ENCODE measurements at regions not wholly inside any gene's neighbourhood (a gene's known extent, or its start where the extent isn't known, plus 50 kb on each side); places are given as distances from the start of the nearest gene placed in this dataset.

DNA sequence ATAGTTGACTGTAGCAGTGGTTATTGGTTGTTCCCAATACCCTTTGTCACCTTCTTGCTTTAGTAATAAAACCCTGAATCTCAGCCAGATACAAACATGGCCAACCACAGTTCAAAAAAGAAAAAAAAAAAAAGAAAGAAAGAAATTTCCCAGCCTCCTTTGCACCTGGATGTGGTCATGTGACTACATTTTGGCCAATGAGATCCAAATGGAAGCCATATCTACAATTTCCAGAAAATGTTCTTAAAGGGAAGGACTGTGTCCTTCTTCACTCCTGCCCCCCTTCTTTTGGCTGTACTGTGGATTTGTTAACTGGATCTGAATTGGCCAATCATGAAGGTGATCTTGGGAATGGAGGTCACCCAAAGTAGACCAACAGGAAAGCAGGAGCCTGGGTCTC is 141.9 kb downstream of the SOX9 start:
- DNase-seq: no peak

DNA sequence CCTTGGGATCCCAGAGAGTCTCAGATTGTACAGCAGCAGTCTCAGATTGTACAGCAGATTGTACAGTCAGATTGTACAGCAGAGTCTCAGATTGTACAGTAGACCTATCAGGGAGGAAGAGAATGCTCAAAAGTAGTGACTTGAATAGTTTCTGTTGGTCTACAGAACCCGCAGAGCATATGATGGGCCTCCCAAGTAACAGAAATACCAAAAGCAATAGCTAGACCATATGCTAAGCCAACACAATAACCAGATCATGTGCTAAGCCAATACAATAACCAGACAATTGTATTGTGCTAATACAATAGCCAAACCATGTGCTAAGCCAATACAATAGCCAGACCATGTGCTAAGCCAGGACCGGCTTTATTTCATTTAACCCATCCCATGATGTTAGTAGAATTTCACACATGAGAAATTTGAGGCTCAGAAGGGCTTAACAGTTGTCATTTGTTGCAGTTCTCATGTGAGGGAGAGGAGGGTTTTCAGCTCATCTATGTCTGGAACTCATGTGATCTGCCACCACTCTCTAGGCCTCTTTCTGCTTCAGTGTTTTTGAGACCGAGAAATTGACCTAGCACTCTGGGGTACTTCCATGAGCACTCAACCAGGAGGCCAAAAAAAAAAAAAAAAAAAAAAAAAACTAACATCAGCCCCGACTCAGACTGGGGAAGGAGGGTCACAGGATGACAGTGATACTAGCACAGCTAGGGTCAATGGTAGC is 144.0 kb downstream of the SOX9 start:
- DNase-seq: no peak

DNA sequence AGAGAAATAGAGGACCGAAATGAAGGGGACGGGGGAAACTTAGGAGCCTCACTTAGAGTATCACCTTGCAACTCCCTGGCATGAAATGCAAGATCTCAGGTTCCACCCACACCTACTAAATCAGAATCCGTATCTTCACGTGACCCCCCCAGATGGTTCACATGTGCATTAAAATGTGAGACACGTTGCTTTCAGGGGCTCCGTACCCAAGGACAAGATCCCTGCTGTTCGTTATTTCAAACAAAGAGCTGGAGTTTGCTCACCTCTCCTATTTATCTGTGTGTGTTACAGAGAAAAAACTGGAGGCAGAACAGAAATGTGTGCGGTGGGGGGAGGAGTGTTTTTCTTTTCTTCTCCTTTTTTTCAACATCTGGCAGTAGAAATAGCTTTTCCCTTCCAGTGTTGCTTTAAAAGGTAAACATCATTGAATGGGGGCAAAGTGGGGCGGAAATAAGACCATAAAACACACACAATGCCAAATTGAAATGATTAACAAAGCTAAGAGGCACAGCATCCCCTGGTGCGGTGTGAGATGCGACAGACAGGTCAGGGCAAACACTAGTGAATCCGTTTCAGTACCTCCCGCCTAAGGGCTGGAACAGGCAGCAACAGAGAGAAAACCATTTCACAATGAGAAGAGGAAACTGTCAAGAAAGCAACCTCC is 145.4 kb downstream of the SOX9 start:
- DNase-seq: no peak

DNA sequence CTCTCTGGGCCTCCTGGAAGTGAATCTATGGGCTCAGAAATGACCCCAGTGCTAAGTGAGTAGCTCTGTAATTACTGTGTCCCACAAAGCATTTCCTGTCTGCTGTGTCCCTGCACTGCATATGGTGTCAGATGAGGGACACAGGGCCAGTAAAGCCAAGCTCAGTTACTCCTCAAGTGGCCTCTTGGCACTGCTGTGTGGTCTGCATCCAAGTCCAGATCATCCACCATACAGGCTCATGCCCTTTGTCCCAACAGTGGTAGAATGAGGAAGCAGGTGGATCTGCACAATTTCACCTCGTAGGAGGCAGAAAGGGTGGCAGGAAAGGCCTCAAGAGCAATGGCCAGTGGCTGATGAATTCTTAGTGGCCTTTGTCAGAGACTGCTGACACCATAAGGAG is 146.8 kb downstream of the SOX9 start:
- no peak for DNase-seq

DNA sequence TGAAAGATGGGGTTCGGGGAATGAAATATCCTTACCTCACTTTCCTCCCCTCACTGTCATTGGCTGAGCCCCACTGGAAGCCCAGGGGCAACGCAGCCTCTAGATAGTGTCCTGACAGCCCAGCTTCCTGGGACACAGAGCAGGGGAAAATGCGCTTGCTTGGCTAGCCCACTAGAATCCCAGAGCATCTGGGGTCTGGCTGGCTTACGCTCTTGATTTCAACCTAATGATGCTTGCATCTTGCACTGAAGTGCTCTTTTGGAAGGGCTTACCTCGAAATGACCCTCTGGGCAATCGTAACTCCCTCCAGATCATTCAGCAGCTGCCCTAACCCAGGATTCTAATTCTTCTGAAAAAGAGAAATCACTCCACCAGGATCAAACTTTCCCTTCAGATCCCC is 147.6 kb downstream of the SOX9 start:
- DNase-seq: no peak

DNA sequence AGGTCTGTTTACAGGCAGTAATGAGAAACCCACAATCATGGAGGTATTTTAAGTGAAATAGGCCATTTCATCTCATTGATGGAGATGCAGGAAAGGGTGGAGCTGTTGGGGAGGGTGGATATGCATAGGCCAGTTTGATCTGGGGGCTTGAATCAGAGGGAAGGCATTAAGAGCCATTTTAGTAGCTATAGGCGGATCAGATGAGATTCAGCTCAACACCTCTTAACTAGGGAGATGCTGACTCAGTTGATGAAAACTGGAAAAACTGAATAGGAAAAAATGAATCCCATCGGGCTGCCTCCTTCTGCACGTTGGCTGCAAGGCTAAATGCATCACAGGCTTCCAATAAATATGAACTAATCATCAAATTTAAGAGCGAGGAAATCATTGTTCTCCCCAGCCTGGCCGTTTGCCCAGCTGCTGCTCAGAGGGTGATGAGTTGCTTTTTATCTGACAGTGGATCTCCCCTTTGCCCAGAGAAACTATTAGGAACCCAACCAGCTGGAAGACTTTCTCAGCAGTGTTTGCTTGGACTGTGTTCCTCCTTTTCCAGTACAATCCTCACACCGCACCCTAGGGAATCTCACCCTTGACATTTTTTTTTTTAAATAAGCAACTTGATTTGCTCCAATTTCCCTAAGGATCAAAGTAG is 149.6 kb downstream of the SOX9 start:
- peak; percentile 89 for DNase-seq

DNA sequence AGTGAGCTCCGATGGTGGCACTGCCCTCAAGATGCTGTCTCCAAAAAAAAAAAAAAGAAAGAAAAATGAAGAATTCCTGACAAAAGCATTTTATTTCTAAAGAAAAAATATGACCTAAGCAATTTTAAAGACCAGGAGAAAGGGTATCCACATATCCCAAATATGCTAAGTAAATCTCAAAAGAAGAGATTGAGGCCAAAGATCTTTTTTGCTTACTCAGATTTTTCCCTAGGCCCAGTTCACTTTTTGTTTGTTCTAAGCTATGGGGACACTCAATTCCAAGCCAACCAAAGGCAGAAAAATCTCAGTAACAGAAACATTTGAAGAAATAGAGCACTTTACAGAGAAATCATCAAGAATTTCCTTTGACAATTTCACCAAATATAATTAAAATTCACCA is 150.8 kb downstream of the SOX9 start:
- DNase-seq: no peak

DNA sequence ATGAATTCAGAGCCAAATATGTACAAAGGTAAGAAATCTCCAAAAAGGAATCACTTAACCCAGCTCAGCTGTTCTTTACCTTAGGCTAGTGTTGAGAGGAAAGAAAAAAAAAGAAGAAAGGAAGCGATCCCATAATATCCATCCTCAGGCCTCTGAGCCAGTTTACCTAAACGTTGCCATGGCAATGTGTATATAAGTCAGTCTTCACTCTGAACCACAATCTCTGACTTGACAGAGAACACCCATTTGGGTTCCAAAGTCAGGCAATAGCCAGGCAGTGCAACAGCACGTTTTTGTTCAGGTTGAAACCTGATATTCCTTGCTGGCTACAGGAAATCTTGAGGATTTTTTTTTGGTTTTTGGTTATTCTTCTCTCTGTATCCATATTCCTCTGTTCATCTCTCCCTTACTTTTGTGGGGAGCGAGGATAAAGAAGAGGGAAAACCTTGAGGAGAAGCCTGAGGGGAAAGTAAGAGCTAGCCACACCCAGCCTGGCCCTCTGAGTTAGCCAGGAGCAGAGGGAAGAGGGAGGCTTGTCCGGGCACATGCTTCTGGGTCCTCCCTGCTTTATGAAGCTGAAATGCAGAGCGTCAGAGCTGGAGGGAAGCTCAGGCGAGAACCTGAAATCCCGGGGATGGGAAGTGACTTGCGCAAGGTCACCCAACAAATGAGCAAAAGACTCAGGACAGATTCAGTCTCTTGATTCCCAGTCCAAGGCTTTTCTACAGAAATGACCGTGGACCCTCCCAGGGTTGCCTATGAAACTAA is 152.7 kb downstream of the SOX9 start:
- no peak for DNase-seq

DNA sequence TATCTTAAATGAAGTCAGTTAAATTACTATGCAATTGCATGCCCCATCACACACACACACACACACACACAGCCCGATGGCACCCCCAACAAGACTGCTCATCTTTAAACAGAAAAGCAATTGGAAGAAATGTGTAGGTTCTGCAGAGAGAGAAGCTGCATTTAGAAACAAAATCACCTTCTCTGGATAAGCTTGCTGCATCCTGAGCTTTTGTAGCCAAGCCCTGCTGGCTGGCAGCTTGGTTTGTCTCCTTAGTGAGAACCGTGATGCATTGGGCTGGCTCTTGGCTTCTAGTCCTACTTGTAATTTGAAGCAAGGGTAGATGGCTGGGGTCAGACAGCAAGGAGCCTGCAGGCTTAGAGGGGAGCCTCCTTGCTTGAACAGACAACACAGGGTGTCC is 153.8 kb downstream of the SOX9 start:
- peak; percentile 53 for DNase-seq

DNA sequence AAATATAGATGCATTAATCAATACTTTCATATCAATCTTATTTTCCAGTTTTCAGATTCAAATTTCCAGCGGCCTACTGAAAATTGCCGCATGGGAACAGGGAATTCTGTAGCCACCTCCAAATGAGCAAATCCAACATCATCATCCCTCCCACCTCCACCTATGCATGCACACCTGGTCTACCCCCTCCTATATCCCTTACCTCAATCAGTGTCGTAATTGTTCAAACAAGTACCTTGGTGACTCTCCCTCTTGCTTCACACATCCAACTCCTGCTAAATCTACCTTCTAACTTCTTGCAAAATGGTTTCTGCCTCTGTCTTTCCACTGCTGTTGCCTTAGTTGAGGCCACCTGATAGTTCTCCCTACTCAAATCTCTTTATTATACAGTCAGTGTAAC is 160.1 kb downstream of the SOX9 start:
- no peak for DNase-seq

DNA sequence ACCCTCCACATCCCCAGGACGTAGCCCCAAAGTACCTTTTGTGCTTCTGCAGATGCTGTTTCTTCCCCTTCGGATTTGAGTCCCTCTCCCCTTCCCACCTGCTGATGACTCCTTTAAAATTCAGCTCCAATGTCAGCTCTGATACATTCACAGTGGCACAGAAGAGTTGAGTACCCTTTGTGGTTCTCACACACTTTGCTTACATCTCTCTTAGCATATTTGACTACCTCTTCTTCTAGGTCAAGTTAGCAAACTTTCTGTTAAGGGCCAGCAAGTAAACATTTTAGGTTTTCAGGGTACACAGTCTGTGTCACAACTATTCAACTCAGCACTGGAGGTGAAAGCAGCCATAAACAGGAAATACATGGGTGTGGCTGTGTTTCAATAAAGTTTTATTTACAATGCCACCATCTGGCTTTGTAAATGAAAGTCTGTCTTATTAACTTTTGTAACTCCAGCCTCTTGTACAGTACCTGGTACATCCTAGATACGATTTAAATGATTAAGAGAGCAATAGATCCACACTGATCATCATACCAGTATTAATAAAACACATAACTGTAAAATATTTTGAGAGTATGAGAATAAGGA is 161.7 kb downstream of the SOX9 start:
- no peak for DNase-seq

DNA sequence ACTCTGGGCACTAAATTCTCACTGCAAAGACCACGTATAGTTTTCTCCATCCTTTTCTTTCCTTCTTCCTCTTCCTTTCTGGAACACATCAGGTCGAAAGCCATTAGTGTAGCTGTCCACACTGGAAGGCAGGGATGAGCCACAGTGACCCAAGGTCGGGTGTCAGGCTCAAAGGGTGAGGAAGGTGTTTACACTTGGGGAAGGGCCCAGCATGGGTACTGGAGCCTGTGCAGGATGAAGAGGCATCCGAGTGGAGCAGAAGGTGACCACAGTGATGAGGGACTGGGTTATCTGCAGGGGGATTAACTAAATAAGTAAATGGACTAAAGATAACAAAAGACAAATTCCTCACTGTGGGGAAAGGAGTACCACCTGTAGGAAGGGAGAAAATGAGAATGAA is 164.0 kb downstream of the SOX9 start:
- no peak for DNase-seq

DNA sequence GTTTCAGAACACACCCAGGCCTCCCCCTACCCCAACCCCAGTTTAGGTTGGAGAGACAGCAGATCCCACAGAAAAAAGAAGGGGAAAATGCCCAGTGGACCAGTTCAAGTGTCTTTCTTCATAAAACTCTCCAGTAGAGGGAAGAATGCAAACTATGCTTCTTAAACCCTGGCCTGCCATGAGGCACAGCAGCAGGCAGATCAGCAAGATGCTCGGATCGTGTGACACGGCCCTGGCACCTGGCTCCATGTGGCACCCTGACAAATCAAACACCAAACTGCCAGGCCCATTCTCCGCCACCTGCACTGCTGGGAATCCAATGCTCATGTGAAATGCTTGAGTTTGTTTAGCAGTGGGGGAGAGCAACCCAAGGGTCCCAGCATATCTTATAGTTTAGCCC is 166.8 kb downstream of the SOX9 start:
- DNase-seq: peak; percentile 58

DNA sequence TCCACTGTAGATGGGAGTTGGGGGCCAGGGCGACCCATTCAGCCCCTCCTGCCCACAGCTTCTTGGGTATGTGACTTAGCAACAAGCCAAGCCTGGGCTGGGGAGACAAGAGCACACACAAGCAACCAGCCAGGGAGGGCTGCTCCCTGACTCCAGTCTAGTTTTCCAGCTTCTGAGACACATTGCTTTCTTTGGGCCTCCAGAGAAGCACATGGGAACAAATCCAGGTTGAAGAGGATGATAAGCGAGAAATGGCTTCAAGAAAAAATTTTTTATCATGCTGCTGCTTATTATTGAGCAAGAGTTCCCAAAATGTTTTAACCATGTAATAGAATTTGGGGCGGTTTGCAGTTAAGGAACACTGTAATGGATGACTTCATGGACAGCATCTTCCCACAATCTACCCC is 173.7 kb downstream of the SOX9 start:
- DNase-seq: no peak

DNA sequence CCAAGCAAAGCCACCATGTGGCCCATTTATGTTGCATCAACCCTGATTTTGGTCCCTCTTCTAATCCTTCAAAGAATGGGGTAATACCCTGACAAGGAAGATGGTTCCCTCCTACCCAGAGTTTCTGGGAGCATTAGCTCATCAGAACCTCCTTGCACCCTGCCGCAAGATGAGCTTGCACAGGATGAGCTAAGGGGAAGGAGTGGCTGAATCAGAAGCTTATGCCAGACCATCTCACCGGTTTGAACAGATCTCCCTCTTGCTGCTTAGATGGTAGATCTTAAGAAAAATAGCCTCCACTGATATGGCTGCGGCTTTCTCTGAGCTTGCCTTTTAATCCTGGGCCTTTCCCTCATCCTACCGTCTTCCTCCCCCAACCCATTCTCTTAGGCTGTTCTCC is 175.1 kb downstream of the SOX9 start:
- no peak for DNase-seq

DNA sequence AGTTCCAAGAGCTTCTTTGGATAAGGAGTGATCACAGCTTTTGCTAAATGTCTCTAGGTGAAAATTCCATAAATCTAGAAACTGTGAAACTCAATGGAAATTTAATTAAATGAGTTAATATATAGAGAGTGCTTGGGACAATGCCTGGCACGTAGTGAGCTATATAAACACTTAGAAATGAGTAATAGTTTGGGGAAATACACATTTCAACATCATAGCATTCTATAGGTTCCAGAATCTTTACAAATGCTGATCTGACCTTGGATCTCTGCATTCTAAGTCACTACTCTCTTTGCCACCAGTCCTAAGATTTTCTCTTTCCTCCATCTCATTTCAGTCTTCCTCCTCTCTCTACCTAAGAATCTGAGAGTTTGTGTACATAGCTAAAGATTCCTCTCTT is 175.6 kb downstream of the SOX9 start:
- DNase-seq: no peak

DNA sequence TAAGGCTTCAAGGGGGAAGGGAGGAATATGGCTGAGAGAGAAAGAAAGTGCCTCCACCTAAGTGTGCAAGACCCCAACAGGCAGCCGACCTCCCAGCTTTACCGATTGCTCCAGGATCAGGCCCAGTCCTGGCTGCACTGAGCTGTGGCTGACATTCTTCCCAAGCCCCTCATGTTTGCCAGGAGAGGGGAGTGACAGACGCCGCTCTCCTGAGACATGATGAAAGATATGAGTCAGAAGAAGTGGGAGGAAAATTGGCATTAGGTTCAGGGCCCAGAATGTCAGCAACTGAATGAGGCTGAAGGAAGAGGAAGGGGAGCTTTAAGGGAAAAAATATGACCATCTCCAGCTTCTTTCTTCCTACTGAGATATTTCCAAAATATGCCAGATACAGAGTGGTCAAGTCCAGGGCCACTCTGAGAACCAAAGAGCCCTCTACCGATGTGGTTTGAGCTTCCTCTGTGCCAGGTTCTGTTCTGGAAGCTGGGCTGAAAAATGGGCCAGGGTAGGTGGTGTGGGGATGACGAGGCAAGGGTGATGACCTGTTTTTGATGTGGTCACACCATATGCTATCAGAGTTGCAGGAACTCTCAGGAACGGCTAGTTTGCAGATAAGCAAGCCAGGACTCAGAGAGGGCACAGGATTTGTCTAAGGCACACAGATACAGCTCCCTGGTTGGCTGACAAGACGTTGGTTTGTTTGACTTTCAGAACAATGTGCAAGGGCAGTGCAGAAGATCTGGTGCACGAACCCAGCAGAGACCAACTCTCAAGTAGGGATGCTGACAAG is 176.7 kb downstream of the SOX9 start:
- DNase-seq: peak; percentile 78

DNA sequence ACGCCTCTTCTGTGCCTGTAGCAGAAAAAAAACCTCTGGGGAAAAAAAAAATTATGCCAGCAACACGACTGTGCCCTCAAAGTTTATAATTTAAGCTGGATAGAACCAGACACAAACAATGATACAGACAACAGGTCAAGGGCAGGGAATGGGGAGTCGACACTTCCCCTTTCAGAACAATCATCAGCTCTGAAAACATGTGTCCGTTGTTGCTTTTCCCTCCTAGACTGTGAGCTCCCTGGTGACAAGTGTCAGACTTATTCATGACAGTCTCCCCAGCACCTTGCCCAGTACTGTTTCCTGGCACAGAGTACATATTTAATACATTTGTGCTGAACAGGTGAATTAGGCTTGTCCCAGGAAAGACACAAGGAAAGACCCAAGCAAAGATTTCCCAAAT is 178.3 kb downstream of the SOX9 start:
- no peak for DNase-seq

DNA sequence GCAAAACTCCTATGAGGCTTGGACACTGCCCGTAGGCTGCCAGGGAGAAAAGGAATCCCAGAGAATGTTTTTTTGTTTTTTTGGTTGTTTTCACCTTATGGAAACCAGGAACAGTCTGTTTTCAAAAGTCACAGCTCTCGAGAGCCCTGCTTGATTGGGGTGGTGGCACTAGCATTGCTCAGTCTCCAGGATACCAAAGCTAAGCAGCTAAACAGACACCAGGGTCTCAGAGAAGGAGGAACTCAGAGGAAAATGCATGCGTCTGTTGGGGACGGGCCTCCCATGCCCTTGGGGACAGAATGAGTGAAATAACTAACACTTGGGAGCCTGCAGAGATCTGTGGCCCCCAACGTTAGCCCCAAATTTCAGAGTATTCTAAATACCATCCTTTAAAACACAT is 178.8 kb downstream of the SOX9 start:
- no peak for DNase-seq

DNA sequence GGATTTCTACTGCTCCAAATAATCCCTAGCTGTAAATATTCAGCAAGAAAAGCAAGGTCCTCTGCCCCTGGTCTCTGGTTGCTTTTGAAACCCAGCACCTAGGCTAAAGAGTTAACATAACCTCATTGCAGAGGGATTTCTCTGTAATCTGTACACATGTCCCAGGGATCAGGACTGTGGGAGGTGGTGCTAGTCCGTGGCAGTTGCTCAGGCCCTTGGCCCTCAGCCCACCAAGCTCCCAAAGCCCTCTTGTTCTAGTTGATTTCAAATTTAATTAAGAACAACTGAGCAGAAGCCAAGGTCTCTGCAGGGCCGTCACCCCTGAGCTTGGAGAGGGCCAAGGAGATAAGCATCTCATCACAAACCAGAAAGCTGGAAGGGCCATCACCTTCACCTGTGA is 181.1 kb downstream of the SOX9 start:
- no peak for DNase-seq

DNA sequence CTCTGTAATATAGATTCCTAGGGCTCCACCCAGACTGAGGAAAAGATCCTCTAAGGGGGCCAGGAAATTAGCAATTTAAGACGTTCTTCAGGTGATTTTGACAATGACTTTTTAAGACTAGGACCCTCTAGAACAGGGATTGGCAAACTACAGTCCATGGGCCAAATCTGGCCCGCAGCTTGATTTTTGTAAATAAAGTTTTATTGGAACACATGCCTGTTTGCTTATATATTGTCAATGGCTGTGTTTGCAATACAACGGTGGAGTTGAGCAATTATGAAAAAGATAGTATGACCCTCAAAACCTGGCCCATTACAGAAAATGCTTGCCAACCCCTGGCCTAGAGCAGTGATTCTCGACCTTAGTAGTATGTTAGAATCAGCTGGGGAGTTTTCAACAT is 181.9 kb downstream of the SOX9 start:
- DNase-seq: no peak

Data from NCI-H446 treated with DMSO at 0.1 percent for 48 hours (cell line).